ENCODE measurements at regions not wholly inside any gene's neighbourhood (a gene's known extent, or its start where the extent isn't known, plus 50 kb on each side); places are given as distances from the start of the nearest gene placed in this dataset.

DNA sequence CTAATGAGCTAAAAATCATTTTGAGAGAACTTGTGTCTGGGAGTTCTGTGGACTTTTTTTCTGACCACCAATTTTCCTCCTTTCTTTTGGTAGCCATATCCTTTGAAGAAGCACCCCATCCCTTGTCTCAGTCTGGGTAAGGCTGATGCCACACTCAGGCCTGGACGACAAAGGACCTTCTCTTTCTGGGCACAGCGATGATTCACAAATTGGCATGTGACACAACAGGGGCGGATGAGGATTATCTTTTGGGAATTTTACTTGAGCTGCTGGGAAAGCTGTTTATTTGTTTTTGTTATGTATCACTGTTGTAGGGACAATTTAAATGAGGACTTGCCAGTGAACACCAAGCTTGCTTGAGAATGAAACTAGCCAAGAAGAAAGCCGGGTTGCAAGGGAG is 233.4 kb upstream of the HAND2 start:
- H3K4ac ChIP-seq (replicated peaks; ENCODE audit: insufficient read length, low read depth, low read length), result no peak overlapping the region
- no peak overlapping the region for H3K14ac ChIP-seq (ENCODE audit: insufficient read length)
- no peak overlapping the region for H3K18ac ChIP-seq (ENCODE audit: extremely low read depth, low read length)
- no peak for DNase-seq (ENCODE audit: low read depth in 1 of 2, low spot score in 2 of 2)
- no peak overlapping the region for H4K5ac ChIP-seq (ENCODE audit: insufficient read length, low read depth, low read length)
- H2BK120ac ChIP-seq (replicated peaks; ENCODE audit: low read depth, low read length), result no peak overlapping the region
- H4K20me1 ChIP-seq (replicated peaks in 1 of 2; ENCODE audit: control insufficient read depth in 1 of 2, insufficient read depth in 2 of 2, low read length in 2 of 2), result no peaks in the 10 kb centered on the region
- H3K4me2 ChIP-seq (ENCODE audit: insufficient read depth in 1 of 2, low read depth in 2 of 2, low read length in 2 of 2), result no peak overlapping the region
- no peak overlapping the region for H3K4me3 ChIP-seq (ENCODE audit: extremely low read depth in 1 of 4, insufficient read depth in 2 of 4, low read depth in 3 of 4, low read length in 4 of 4)
- no peak overlapping the region for H4K91ac ChIP-seq (replicated peaks; ENCODE audit: insufficient read length, low read length)
- no peaks in the 10 kb centered on the region for H3K4me1 ChIP-seq (replicated peaks in 1 of 4; ENCODE audit: control insufficient read depth in 3 of 4, insufficient read depth in 4 of 4, low read length in 3 of 4)
- H3K79me1 ChIP-seq (ENCODE audit: low read depth, low read length), result no peaks in the 10 kb centered on the region
- no peaks in the 10 kb centered on the region for H3K27me3 ChIP-seq (replicated peaks in 1 of 4; ENCODE audit: control insufficient read depth in 3 of 4, extremely low read depth in 1 of 4, insufficient read depth in 3 of 4, low read length in 3 of 4)
- no peak overlapping the region for H2AK5ac ChIP-seq (ENCODE audit: low read depth, low read length)
- POLR2A ChIA-PET (ENCODE audit: partially characterized antibody), result no interaction called here
- no peaks in the 10 kb centered on the region for H3K9me3 ChIP-seq (ENCODE audit: insufficient read depth in 2 of 2, low read depth in 1 of 2, low read length in 1 of 2)
- no peak overlapping the region for H2BK12ac ChIP-seq (ENCODE audit: low read depth, low read length)
- no peak overlapping the region for H3K56ac ChIP-seq (replicated peaks; ENCODE audit: insufficient read length, low read depth, low read length)
- no peaks in the 10 kb centered on the region for H3K79me2 ChIP-seq (ENCODE audit: control insufficient read depth in 1 of 2, insufficient read depth in 2 of 2, low read length in 2 of 2)
- no peak overlapping the region for H3K23ac ChIP-seq (ENCODE audit: insufficient read length)
- no peak for TF ChIP-seq KDM4A (IDR thresholded peaks at IDR 0.05; ENCODE audit: low read depth, low read length, severe bottlenecking)
- TF ChIP-seq SP2 (IDR thresholded peaks at IDR 0.05; ENCODE audit: low read length), result no peak
- TF ChIP-seq KDM5A (IDR thresholded peaks at IDR 0.05; ENCODE audit: low read length), result no peak
- TF ChIP-seq CHD2 (IDR thresholded peaks at IDR 0.05; ENCODE audit: low read length), result no peak
- no peak for TF ChIP-seq RNF2 (IDR thresholded peaks at IDR 0.05; ENCODE audit: borderline replicate concordance, low read depth, low read length, missing control alignments, poor library complexity, severe bottlenecking)
- no peak for TF ChIP-seq CBX5 (IDR thresholded peaks at IDR 0.05; ENCODE audit: low read depth, low read length)
- TF ChIP-seq RFX5 (IDR thresholded peaks at IDR 0.05; ENCODE audit: borderline replicate concordance, low read depth, low read length), result no peak
- TF ChIP-seq EP300 (IDR thresholded peaks at IDR 0.05; ENCODE audit: borderline replicate concordance in 1 of 2, low read depth in 2 of 2, low read length in 2 of 2), result no peak
- TF ChIP-seq CTCF (IDR thresholded peaks at IDR 0.05; ENCODE audit: control extremely low read depth in 1 of 3, insufficient read depth in 1 of 3, low read depth in 1 of 3, low read length in 3 of 3), result no peak
- no peak for TF ChIP-seq ZNF274 (IDR thresholded peaks at IDR 0.05; ENCODE audit: borderline replicate concordance, extremely low read depth, low read length)
- no peak for TF ChIP-seq MAX (IDR thresholded peaks at IDR 0.05)
- no peak for TF ChIP-seq JUND (IDR thresholded peaks at IDR 0.05; ENCODE audit: low read length)
- H3K23me2 ChIP-seq (ENCODE audit: low read depth, low read length), result no peaks in the 10 kb centered on the region
- 89% methylated on average over 4 of the region's 4 CpGs; no CpG with 5 or more reads in 1 of the 2 experiments for WGBS, 2 experiments (ENCODE audit: extremely low coverage in 1 of 2, insufficient coverage in 1 of 2, insufficient read length in 1 of 2, insufficient replicate concordance in 2 of 2, low coverage in 1 of 2, low lambda C conversion rate in 2 of 2, missing lambda C conversion rate in 1 of 2)
- no peak overlapping the region for H2BK20ac ChIP-seq (ENCODE audit: low read length)
- no peak overlapping the region for H2AFZ ChIP-seq (ENCODE audit: low read length)
- no peak overlapping the region for H2BK15ac ChIP-seq (ENCODE audit: low read length)
- no peak for FAIRE-seq
- CTCF ChIA-PET (ENCODE audit: partially characterized antibody), result interaction anchor here (0.7 to 3.3 kb wide), 3 partner anchors 9 to 227 kb away, joined by 3 to 17 read pairs (median 3); no protein-coding TSS in a partner anchor
- H3K27ac ChIP-seq (ENCODE audit: low read depth, low read length), result no peak overlapping the region
- H4K8ac ChIP-seq (ENCODE audit: extremely low read depth, insufficient read depth, low read length), result no peak overlapping the region
- H3K9ac ChIP-seq (replicated peaks in 1 of 4; ENCODE audit: extremely low read depth in 1 of 4, low read depth in 3 of 4, low read length in 3 of 4), result no peak overlapping the region
- no peak overlapping the region for H2BK5ac ChIP-seq (ENCODE audit: low read depth, low read length)
- H3K36me3 ChIP-seq (ENCODE audit: control insufficient read depth in 2 of 4, insufficient read depth in 4 of 4, low read length in 3 of 4), result no peaks in the 10 kb centered on the region
